NT2/D1 (cell line): ENCODE measurements at regions not wholly inside any gene's neighbourhood (a gene's known extent, or its start where the extent isn't known, plus 50 kb on each side); places are given as distances from the start of the nearest gene placed in this dataset.
A peak's percentile ranks its signal among the peaks of the same experiment; 100 is the strongest.
"Not testable (repeated sequence)": the region's sequence is repeated elsewhere in the genome, so short reads cannot be mapped to it uniquely, and the experiment has no call there.

Experiments
- DNase-seq: peaks from one replicate; pipeline ENCODE4 v3.0.0-alpha.2; 2011; ENCODE audit warnings: low read depth, low spot score
- H3K27me3 ChIP-seq: 2 replicates; pipeline ENCODE4 v1.6.0; 2011; ENCODE audit warnings: mild to moderate bottlenecking; ENCODE audit not compliant: insufficient read length, insufficient read depth
- H3K36me3 ChIP-seq: 2 replicates; pipeline ENCODE4 v1.6.1; 2011; ENCODE audit warnings: mild to moderate bottlenecking, low read length, mixed read lengths; ENCODE audit not compliant: insufficient read depth, insufficient read length
- H3K4me1 ChIP-seq: 2 replicates; pipeline ENCODE4 v1.5.1; 2011; ENCODE audit not compliant: insufficient read depth, insufficient read length
- H3K4me3 ChIP-seq: 2 replicates; pipeline ENCODE4 v1.5.1; 2011; ENCODE audit warnings: low read depth; ENCODE audit not compliant: insufficient read length
- H3K9ac ChIP-seq: 2 replicates; pipeline ENCODE4 v1.6.0; 2011; ENCODE audit warnings: low read depth; ENCODE audit not compliant: insufficient read length
- H3K9me3 ChIP-seq: 2 replicates; pipeline ENCODE4 v1.5.1; 2011; ENCODE audit warnings: mild to moderate bottlenecking, low read length; ENCODE audit not compliant: insufficient read depth
- SUZ12 ChIP-seq: IDR thresholded peaks from 2 replicates; pipeline ENCODE4 v1.6.1; 2011; ENCODE audit not compliant: insufficient read length, insufficient read depth; ENCODE audit errors: extremely low read depth
- YY1 ChIP-seq: IDR thresholded peaks from 2 replicates; pipeline ENCODE4 v1.6.1; 2011; ENCODE audit not compliant: insufficient read length, insufficient read depth
- ZNF274 ChIP-seq: IDR thresholded peaks from 2 replicates; pipeline ENCODE4 v1.6.1; 2011; ENCODE audit warnings: mild to moderate bottlenecking, low read depth, low read length

GRCh38 chr6:95848717-95849116, 167.1 kb upstream of the FUT9 start:
- no peak for TF ChIP-seq ZNF274
- TF ChIP-seq YY1, result no peak
- no peak for TF ChIP-seq SUZ12
- no peak for DNase-seq
- H3K4me3 ChIP-seq, result no peak overlapping the region
- no peaks in the 10 kb centered on the region for H3K27me3 ChIP-seq
- H3K9me3 ChIP-seq, result no peaks in the 10 kb centered on the region
- H3K4me1 ChIP-seq, result no peaks in the 10 kb centered on the region
- no peak overlapping the region for H3K9ac ChIP-seq
- no peaks in the 10 kb centered on the region for H3K36me3 ChIP-seq

GRCh38 chr6:95856876-95857364, 158.9 kb upstream of the FUT9 start:
- Histone ChIP-seq H3K36me3 (no peaks in the 10 kb centered on the region), H3K9ac (no peak overlapping the region), H3K27me3 (no peaks in the 10 kb centered on the region), H3K4me3 (no peak overlapping the region), H3K4me1 (no peaks in the 10 kb centered on the region), H3K9me3 (no peaks in the 10 kb centered on the region)
- no peak for TF ChIP-seq SUZ12
- no peak for TF ChIP-seq YY1
- TF ChIP-seq ZNF274, result no peak
- DNase-seq, result no peak

DNA sequence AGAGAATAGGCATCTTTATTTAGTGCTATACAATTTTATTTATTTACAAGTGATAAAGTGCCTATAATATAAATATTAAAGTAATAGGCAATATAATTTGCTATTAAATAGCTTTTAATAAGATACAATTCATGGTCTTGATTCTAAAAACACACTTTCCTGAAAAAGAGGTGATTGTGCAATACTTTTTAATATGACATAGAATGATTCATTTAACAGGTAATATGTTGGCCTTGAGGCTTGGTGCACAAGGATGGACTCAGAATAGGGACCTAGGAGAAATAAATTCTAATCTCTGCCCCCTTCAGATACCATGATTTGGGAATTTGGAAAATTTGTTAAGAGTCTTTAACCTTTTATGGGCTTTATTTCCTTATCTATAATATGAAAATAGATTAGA, 149.9 kb upstream of the FUT9 start:
- Histone ChIP-seq H3K27me3 (no peaks in the 10 kb centered on the region), H3K4me3 (no peak overlapping the region)
- TF ChIP-seq ZNF274 (no peak), YY1 (no peak), SUZ12 (no peak)

GRCh38 chr6:95866732-95867131, 149.0 kb upstream of the FUT9 start:
- peak; percentile 5 for DNase-seq
- no peak overlapping the region for H3K9ac ChIP-seq
- no peaks in the 10 kb centered on the region for H3K4me1 ChIP-seq
- TF ChIP-seq ZNF274 (no peak), SUZ12 (no peak), YY1 (no peak)
- no peak overlapping the region for H3K4me3 ChIP-seq
- H3K36me3 ChIP-seq, result no peaks in the 10 kb centered on the region
- no peaks in the 10 kb centered on the region for H3K9me3 ChIP-seq
- H3K27me3 ChIP-seq, result no peaks in the 10 kb centered on the region

More for the DNA sequence above, 149.9 kb upstream of the FUT9 start:
- H3K36me3 ChIP-seq, result no peaks in the 10 kb centered on the region
- no peak for DNase-seq
- H3K4me1 ChIP-seq, result no peaks in the 10 kb centered on the region
- H3K9ac ChIP-seq, result no peak overlapping the region
- no peaks in the 10 kb centered on the region for H3K9me3 ChIP-seq

- H3K27me3 ChIP-seq, result no peaks in the 10 kb centered on the region
- no peak overlapping the region for H3K9ac ChIP-seq
- TF ChIP-seq YY1 (no peak), SUZ12 (no peak), ZNF274 (no peak)
- no peaks in the 10 kb centered on the region for H3K36me3 ChIP-seq
- DNase-seq, result no peak
- no peaks in the 10 kb centered on the region for H3K9me3 ChIP-seq
- H3K4me1 ChIP-seq, result no peaks in the 10 kb centered on the region
- no peak overlapping the region for H3K4me3 ChIP-seq
Measured at GRCh38 chr6:95867205-95867604, 148.6 kb upstream of the FUT9 start.

DNA sequence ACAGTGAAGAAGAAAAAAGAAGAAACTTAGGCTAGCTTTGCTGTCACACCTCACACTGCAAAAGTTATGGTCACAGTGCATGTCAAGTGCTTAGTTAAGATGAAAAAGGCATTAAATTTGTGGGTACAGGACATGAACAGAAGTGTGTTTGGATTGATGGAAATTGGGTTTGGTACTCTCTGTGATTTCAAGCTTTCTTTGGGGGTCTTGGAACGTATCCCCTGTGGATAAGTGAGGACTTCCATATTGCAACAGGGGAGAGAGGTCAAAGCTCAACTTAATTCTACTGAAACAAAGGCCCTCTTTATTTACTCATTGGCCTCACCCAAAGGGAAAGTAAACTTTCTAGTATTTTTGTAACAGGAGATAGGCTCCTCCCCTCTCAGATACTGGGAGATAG, 138.3 kb upstream of the FUT9 start:
- H3K36me3 ChIP-seq, result no peaks in the 10 kb centered on the region
- H3K9ac ChIP-seq, result no peak overlapping the region
- no peaks in the 10 kb centered on the region for H3K27me3 ChIP-seq
- no peak overlapping the region for H3K4me3 ChIP-seq
- H3K9me3 ChIP-seq, result no peaks in the 10 kb centered on the region
- DNase-seq, result no peak
- no peak for TF ChIP-seq ZNF274
- no peaks in the 10 kb centered on the region for H3K4me1 ChIP-seq

- no peaks in the 10 kb centered on the region for H3K9me3 ChIP-seq
- H3K27me3 ChIP-seq, result no peaks in the 10 kb centered on the region
- DNase-seq, result no peak
- no peaks in the 10 kb centered on the region for H3K4me1 ChIP-seq
- H3K4me3 ChIP-seq, result no peak overlapping the region
- H3K36me3 ChIP-seq, result no peaks in the 10 kb centered on the region
- TF ChIP-seq YY1 (no peak), SUZ12 (no peak), ZNF274 (no peak)
- H3K9ac ChIP-seq, result no peak overlapping the region
Measured at GRCh38 chr6:95879856-95880255, 135.9 kb upstream of the FUT9 start.

GRCh38 chr6:95882371-95882770, 133.4 kb upstream of the FUT9 start:
- no peak overlapping the region for H3K4me3 ChIP-seq
- TF ChIP-seq ZNF274 (no peak), SUZ12 (no peak), YY1 (no peak)
- H3K4me1 ChIP-seq, result no peaks in the 10 kb centered on the region
- no peak overlapping the region for H3K9ac ChIP-seq
- no peaks in the 10 kb centered on the region for H3K36me3 ChIP-seq
- H3K27me3 ChIP-seq, result no peaks in the 10 kb centered on the region
- no peak for DNase-seq
- H3K9me3 ChIP-seq, result no peaks in the 10 kb centered on the region

- not testable (repeated sequence) for H3K36me3 ChIP-seq, H3K9ac ChIP-seq, DNase-seq, H3K9me3 ChIP-seq, H3K27me3 ChIP-seq, H3K4me3 ChIP-seq, H3K4me1 ChIP-seq
Measured at GRCh38 chr6:95888711-95889110, 127.1 kb upstream of the FUT9 start.
